Suppressor macrophage treated with lipopolysaccharide for 1 hour (primary cell): ENCODE measurements at regions not wholly inside any gene's neighbourhood (a gene's known extent, or its start where the extent isn't known, plus 50 kb on each side); places are given as distances from the start of the nearest gene placed in this dataset.

Experiments used
- DNase-seq, 3 donors: peaks; one replicate each; pipeline ENCODE4 v3.0.0-alpha.2; 2020 to 2022

DNA sequence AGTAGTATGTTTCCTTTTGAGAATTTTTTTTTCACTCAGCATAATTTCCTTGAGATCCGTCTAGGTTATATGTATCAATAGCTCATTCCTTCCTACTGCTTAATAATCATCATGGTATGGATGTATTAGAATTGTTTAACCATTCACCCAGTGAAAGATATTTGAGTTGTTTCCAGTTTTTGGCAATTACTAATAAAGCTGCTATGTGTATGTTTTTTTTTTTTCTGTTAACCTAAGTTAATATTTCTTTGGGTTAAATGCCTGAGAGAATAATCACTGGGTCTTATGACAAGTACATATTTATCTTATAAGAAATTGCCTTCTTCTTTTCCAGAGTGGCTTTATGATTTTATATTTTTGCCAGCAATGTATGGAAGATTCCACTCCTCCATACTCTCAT, 96.4 kb upstream of the ST6GAL2 start:
- DNase-seq = no peak

DNA sequence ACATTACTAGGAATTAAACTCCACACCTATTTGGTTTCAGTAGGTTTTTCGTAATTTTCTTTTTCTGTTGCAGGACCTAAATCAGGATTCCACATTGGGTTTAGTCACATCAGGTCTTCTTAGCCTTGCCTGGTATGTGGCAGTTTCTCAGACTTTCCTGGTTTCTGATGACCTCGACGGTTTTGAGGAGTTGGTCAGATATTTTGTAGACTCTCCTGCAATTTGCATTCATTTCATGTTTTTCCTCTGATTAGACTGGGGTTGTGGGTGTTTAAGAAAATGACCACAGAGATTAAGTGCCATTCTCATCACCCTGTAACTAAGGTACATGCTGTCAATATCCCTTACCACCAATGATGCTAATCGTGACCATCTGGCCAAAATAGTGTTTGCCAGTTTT, 97.3 kb upstream of the ST6GAL2 start:
- DNase-seq = no peak

DNA sequence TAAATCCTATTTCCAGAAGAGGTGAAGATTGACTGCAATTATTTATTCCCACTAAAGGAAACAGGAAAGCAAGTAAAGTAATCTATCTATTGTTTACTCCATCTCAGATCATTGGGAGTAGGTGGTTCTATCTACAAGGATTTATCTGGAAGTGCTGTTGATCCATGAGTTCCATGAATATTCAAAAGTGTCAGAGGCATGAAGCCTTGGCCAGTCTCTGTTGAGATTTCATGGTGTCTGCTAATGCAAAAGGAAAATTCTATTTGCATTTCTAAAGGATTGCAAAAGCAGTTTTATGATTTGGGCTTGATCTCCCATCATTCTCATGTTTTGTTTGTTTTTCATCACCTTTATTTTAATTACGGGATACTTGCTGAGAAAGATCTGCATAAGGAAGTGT, 102.4 kb upstream of the ST6GAL2 start:
- no peak for DNase-seq

GRCh38 chr2:106990297-106990696, 104.3 kb upstream of the ST6GAL2 start:
- DNase-seq = no peak

DNA sequence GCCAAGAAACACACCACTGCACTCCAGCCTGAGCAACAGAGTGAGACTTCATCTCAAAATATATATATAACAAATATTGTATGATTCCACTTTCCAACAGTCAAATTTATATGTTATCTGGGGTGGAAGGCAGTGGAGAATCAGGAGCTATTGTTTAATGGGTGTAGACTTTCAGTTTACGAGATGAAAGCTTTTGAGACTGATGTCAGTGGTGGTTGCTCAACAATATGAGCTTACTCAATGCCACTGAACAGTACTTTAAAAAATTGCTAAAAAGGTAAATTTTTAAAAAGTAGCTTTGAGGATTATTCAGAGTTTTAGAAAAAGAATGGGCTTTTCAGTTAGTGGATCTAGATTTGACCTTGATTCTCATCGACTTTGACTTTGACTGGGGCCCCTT, 105.9 kb upstream of the ST6GAL2 start:
- DNase-seq = no peak

DNA sequence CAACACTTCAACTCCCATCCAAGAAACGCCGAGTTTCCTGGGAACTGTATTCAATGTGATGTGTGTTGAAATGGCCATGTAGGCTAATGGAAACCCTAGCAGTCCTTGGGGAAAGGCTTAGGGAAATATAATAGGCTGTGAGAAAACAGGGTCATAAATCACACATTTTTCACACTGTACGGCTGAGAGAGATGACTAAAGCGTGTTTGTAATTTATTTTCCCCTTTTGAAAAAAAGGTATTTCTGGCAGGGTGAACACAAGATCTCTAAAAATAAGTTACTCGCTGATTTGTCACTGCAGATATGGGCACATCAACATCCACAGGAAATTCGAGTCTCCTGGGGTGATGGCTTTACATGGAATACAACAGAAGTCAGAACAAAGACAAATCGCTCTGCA, 109.6 kb upstream of the ST6GAL2 start:
- DNase-seq = no peak

- no peak for DNase-seq
Measured at GRCh38 chr2:106996171-106996769, 110.3 kb upstream of the ST6GAL2 start.

GRCh38 chr2:106997204-106997603, 111.2 kb upstream of the ST6GAL2 start:
- no peak for DNase-seq

GRCh38 chr2:107001062-107001461, 115.1 kb upstream of the ST6GAL2 start:
- no peak for DNase-seq

- DNase-seq = no peak
Measured at GRCh38 chr2:107001551-107001950, 115.6 kb upstream of the ST6GAL2 start.

- no peak for DNase-seq
Measured at GRCh38 chr2:107001964-107002696, 116.2 kb upstream of the ST6GAL2 start.

DNA sequence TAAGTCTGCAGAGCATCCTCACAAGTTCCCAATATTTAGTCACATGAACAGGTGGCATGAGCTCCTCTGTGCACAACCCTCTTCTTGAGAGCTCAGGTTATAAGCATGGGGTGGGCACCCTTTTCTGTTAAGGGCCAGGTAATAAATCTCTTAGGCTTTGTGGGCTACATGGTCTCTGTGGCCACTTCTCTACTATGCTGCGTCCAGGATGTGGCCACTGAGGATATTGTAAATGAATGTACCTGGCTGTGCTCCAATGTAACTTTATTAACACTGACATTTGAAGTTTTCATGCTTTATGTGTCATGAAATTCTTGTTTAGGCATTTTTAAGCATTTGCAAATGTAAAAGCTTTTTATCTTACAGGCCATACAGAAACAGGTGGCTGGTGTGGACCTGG, 116.8 kb upstream of the ST6GAL2 start:
- DNase-seq = no peak

DNA sequence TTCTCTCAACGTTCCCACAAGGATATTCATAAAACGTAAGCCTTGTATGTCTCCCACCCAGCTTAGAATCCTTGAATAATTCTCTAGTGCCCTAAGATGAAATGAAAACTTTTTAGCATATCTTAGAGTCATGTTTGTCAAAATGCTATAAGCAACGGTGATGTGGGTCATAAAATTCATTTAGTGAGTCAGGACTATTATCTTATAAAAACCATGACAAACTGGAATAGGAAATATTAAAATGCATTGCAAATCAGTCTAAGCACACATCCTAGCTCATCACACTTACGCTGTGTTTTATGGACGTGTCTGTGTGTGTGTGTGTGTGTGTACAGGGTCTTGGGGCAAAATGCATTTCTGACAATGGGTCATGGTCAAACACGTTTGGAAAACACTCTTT, 119.9 kb upstream of the ST6GAL2 start:
- no peak for DNase-seq

DNA sequence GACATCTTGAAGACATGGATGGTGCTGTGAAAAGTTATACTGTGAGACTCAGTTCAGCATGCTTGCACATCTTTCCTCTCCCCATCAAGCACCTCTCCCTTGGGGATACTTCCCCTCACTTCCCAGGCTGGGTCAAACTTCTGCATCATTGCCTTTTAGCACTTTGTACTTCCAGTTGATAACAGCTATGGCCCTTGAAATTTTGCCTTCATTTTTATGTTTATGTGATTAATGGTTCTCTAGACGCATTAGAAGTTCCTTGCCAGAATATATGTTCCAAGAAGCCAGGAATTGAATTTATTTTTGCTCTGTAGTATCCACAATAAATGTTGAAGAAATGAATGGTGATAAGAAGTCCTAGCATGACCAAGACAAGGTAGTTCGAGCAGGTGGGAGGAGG, 120.9 kb upstream of the ST6GAL2 start:
- DNase-seq = no peak

- no peak for DNase-seq
Measured at GRCh38 chr2:107007927-107008326, 122.0 kb upstream of the ST6GAL2 start.

DNA sequence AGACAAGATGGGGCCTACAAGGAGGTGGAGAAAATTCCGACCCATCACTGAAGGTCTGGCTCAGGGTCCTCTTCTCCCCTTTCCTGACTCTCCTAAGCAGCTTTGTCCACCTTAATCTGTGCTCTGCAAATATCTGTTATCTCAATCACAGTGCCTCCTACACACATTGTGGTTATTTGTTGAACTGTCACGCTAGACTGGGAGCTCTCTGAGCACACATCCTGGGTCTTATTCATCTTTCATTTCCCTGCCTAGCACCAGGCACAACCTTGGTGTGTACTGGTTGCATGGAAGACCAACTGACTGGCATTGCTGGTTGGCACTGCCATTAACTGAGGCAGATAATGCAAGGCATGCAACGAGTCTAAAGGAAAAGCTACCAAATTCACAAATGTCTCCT, 122.9 kb upstream of the ST6GAL2 start:
- DNase-seq = no peak

DNA sequence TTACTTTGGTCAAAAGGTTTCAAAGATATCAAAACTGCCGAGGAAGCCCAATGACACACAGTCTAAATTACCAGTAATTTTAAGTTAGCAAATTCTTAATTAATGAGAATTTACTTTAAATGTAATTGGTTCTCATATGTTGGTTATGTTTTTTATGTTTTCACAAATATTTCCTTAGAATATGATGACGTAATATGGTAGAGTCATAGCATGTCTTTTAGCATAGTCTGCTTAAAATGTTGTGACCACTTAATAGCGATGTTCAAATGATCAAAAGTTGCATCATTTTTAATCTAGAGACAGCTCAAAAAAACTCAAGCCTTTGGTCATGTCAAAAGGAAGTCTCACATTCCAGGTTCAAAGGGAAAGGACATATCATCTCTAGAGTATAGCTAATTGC, 123.3 kb upstream of the ST6GAL2 start:
- no peak for DNase-seq

DNA sequence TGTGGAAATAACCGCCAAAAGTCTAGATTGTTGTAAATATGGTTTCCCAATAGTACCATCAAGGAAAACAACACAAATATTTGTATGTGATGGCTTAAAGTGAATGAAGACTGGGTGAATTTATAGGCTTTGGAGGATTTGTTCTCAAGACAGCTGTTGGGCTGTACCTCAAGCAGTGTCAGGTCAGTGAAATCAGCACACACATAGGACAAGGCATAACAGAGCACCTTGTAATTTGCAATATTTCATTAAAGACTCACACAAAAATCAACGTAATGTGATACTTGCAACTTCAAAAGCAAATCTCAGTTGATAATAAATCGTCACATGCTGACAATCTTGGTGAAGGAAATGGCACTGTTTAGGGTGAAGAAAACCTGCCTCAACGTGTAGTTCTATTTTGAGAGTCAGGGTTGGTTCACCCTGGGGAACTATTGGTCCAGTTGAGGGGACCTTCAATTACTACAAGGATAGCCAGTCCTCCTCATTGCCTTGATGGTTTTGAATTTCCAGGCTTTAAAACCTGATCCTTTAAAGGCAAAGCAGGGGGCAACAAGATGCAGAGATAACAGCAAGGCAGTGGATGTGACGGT, 126.8 kb upstream of the ST6GAL2 start:
- DNase-seq = no peak

DNA sequence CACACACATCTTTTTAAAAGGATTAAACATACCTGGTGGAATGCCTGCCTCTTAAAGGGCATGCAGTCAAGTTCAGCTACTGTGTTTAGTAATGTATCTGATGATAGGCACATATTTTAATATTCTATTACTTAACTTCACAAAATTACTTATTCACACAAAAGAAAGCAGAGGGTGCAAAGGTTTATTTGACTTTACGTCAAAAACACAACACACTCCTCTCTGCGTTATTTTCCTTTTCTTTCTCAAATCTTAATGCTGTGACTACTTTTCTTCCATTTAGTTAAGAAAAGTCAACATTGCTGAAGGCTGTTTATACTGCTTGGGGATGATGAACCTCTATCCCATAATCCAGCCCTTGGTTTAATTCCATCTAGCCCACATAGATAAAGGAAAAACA, 127.9 kb upstream of the ST6GAL2 start:
- DNase-seq = no peak

GRCh38 chr2:107018366-107018765, 132.4 kb upstream of the ST6GAL2 start:
- DNase-seq = no peak

DNA sequence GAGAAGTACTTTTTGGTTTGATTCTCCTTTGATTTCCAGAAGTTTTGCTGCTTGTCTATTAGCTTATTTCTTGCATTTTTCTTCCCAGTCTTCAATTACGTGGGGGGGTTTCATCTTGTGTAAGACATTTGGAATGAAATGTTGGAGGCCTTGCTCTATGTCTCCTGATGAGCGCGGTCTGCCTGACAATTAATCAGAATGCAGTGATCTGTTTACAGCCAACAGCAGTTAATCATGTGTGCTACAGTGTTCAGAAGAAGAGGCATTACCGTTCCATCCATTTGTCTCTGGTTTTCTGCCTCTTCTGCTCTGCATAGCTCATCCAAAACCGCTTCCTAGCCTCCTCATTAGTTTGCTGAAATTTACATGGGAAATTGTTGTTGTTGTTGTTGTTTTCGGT, 134.4 kb upstream of the ST6GAL2 start:
- no peak for DNase-seq

DNA sequence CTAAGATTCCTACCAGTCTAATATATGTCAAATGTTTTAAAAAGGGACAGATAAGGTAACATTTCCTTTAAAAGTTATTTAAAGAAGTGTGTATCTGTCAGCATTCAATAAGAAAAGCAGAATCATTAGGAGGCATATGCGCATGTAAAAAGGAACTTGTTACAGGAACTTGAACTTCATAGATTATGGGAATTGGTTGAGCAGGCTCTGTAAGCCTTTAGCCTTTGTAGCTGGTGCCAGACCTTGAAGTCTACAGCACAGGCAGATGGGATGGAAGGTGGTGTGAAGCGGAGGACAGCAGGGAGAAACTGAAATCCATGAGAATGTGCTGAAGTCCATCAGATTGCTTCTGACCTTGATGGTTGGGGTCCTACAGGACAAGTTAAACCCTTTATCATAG, 138.3 kb upstream of the ST6GAL2 start:
- DNase-seq = no peak

DNA sequence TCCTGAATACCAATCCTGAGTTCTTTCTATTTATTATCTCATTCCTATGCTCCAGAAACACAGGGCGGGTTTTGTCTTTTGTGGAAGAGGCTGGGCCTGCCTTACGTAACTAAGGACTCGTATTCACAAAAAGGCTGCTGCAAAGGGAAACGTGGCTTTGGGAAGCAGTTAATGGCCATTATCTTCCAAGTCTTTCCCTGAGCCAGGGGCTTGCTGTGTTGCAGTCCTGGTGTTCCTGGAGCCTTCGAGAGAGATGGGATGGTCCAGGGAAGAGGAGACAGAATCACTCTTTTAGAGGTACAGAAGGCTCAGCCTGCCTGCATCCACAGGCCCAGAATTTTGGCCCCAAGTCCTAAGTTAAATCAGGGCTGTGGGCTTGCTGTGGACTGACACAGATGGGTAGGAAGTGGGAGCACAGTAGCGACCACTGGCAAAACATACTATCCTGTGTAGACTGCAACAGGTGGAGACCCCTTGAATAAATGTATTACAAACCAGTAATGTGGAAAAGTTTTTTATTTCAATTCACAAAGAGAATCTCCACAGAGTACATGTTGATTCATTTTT, 139.4 kb upstream of the ST6GAL2 start:
- DNase-seq = no peak

DNA sequence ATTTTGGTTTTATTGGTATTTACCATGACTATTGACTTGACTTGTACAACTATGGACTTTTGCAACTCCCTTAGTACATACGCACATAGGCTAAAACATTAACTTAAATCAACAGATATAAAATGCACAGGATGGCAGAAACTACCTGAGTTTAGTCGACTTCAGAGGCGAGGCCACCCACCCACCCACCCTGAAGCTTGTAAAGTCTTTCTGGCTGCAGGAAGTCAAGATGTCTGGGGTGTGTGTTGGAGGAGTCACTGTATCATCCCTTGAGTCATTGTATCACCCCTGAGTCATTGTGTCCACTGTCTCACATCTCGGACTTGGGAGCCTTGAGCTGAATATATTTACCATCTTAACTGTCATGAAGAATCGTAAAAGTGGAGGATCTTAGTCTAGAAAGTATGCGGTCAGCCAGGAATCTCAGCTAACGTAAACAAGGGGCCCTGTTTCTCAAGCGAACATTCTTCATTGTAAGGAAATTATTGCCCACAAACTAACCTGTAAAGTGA, 140.0 kb upstream of the ST6GAL2 start:
- no peak for DNase-seq
